ENCODE measurements at regions not wholly inside any gene's neighbourhood (a gene's known extent, or its start where the extent isn't known, plus 50 kb on each side); places are given as distances from the start of the nearest gene placed in this dataset.

GRCh38 chr4:41332510-41333054 lies 75.9 kb downstream of the UCHL1 start:
- no peaks in the 10 kb centered on the region for H3K27me3 ChIP-seq (replicated peaks)
- DNase-seq (ENCODE audit: low read depth in 1 of 2, low spot score in 2 of 2), result no peak
- no peak overlapping the region for H3K27ac ChIP-seq
- no peaks in the 10 kb centered on the region for H3K9me3 ChIP-seq (replicated peaks)
- H3K4me3 ChIP-seq, result no peak overlapping the region
- H3K4me1 ChIP-seq (replicated peaks), result peaks cover 16% of the 10 kb centered on the region
- H3K36me3 ChIP-seq, result no peaks in the 10 kb centered on the region

GRCh38 chr4:41334182-41334581 lies 77.5 kb downstream of the UCHL1 start:
- Histone ChIP-seq H3K4me3 (no peak overlapping the region), H3K27me3 (replicated peaks) (no peaks in the 10 kb centered on the region), H3K36me3 (no peaks in the 10 kb centered on the region), H3K9me3 (replicated peaks) (no peaks in the 10 kb centered on the region), H3K27ac (no peak overlapping the region), H3K4me1 (replicated peaks) (peaks cover 16% of the 10 kb centered on the region)
- DNase-seq (ENCODE audit: low read depth in 1 of 2, low spot score in 2 of 2), result no peak

GRCh38 chr4:41339812-41340809 lies 83.4 kb downstream of the UCHL1 start:
- Histone ChIP-seq H3K27ac (no peak overlapping the region), H3K27me3 (replicated peaks) (no peaks in the 10 kb centered on the region), H3K36me3 (no peaks in the 10 kb centered on the region), H3K4me3 (no peak overlapping the region), H3K4me1 (replicated peaks) (no peaks in the 10 kb centered on the region), H3K9me3 (replicated peaks) (no peaks in the 10 kb centered on the region)
- DNase-seq (ENCODE audit: low read depth in 1 of 2, low spot score in 2 of 2), result no peak

GRCh38 chr4:41346306-41347061 lies 89.8 kb downstream of the UCHL1 start:
- Histone ChIP-seq H3K4me3 (no peak overlapping the region), H3K27me3 (replicated peaks) (no peaks in the 10 kb centered on the region), H3K4me1 (replicated peaks) (peaks cover 7% of the 10 kb centered on the region), H3K27ac (no peak overlapping the region), H3K36me3 (no peaks in the 10 kb centered on the region), H3K9me3 (replicated peaks) (no peaks in the 10 kb centered on the region)
- no peak for DNase-seq (ENCODE audit: low read depth in 1 of 2, low spot score in 2 of 2)

- Histone ChIP-seq H3K9me3 (replicated peaks) (no peaks in the 10 kb centered on the region), H3K36me3 (no peaks in the 10 kb centered on the region), H3K4me3 (no peak overlapping the region), H3K27me3 (replicated peaks) (no peaks in the 10 kb centered on the region), H3K27ac (no peak overlapping the region), H3K4me1 (replicated peaks) (peaks cover 7% of the 10 kb centered on the region)
- DNase-seq (ENCODE audit: low read depth in 1 of 2, low spot score in 2 of 2), result no peak
These were observed 92.3 kb downstream of the UCHL1 start for GRCh38 chr4:41349021-41349420.

- Histone ChIP-seq H3K4me1 (replicated peaks) (peaks cover 41% of the 10 kb centered on the region), H3K27me3 (replicated peaks) (no peaks in the 10 kb centered on the region), H3K9me3 (replicated peaks) (no peaks in the 10 kb centered on the region), H3K4me3 (no peak overlapping the region), H3K27ac (peak overlapping the region; percentile 51), H3K36me3 (no peaks in the 10 kb centered on the region)
- peak; percentile 57 to 61 for DNase-seq (ENCODE audit: low read depth in 1 of 2, low spot score in 2 of 2)
These were observed 102.1 kb downstream of the UCHL1 start for GRCh38 chr4:41358647-41359421.

- no peak overlapping the region for H3K27ac ChIP-seq
- H3K27me3 ChIP-seq (replicated peaks), result no peaks in the 10 kb centered on the region
- no peak for DNase-seq (ENCODE audit: low read depth in 1 of 2, low spot score in 2 of 2)
- no peak overlapping the region for H3K4me3 ChIP-seq
- H3K9me3 ChIP-seq (replicated peaks), result no peaks in the 10 kb centered on the region
- H3K4me1 ChIP-seq (replicated peaks), result peaks cover 43% of the 10 kb centered on the region
- H3K36me3 ChIP-seq, result no peaks in the 10 kb centered on the region
These were observed 102.7 kb downstream of the UCHL1 start for GRCh38 chr4:41359422-41359775.

GRCh38 chr4:41359836-41360213 lies 103.1 kb downstream of the UCHL1 start:
- H3K27me3 ChIP-seq (replicated peaks), result no peaks in the 10 kb centered on the region
- no peak for DNase-seq (ENCODE audit: low read depth in 1 of 2, low spot score in 2 of 2)
- no peaks in the 10 kb centered on the region for H3K36me3 ChIP-seq
- H3K9me3 ChIP-seq (replicated peaks), result no peaks in the 10 kb centered on the region
- peak overlapping the region; percentile 21; the same call in 1 of the 2 replicates for H3K27ac ChIP-seq
- H3K4me3 ChIP-seq, result peak overlapping the region; percentile 69
- peaks cover 43% of the 10 kb centered on the region for H3K4me1 ChIP-seq (replicated peaks)

GRCh38 chr4:41360214-41360920 lies 103.6 kb downstream of the UCHL1 start:
- H3K27me3 ChIP-seq (replicated peaks), result no peaks in the 10 kb centered on the region
- H3K36me3 ChIP-seq, result no peaks in the 10 kb centered on the region
- peaks cover 43% of the 10 kb centered on the region for H3K4me1 ChIP-seq (replicated peaks)
- no peaks in the 10 kb centered on the region for H3K9me3 ChIP-seq (replicated peaks)
- DNase-seq (ENCODE audit: low read depth in 1 of 2, low spot score in 2 of 2), result peak; percentile 50 to 60
- H3K4me3 ChIP-seq, result peak overlapping the region; percentile 69
- peak overlapping the region; percentile 21; the same call in 1 of the 2 replicates for H3K27ac ChIP-seq

- Histone ChIP-seq H3K4me1 (replicated peaks) (peaks cover 43% of the 10 kb centered on the region), H3K9me3 (replicated peaks) (no peaks in the 10 kb centered on the region), H3K27ac (no peak overlapping the region), H3K27me3 (replicated peaks) (no peaks in the 10 kb centered on the region), H3K36me3 (no peaks in the 10 kb centered on the region), H3K4me3 (peak overlapping the region; percentile 69)
- peak in 1 of 2 experiments; percentile 53 for DNase-seq (ENCODE audit: low read depth in 1 of 2, low spot score in 2 of 2)
These were observed 104.4 kb downstream of the UCHL1 start for GRCh38 chr4:41360921-41361793.

- peak in 1 of 2 experiments; percentile 11 for DNase-seq (ENCODE audit: low read depth in 1 of 2, low spot score in 2 of 2)
- Histone ChIP-seq H3K27me3 (replicated peaks) (no peaks in the 10 kb centered on the region), H3K4me3 (peak overlapping the region; percentile 69), H3K4me1 (replicated peaks) (peaks cover 43% of the 10 kb centered on the region), H3K9me3 (replicated peaks) (no peaks in the 10 kb centered on the region), H3K36me3 (no peaks in the 10 kb centered on the region), H3K27ac (no peak overlapping the region)
These were observed 105.2 kb downstream of the UCHL1 start for GRCh38 chr4:41361794-41362526.

Measured in SJSA1 (cell line).